Fibroblast of gingiva (primary cell): ENCODE measurements at regions not wholly inside any gene's neighbourhood (a gene's known extent, or its start where the extent isn't known, plus 50 kb on each side); places are given as distances from the start of the nearest gene placed in this dataset.

Source experiments
- DNase-seq: peaks from one replicate; pipeline ENCODE4 v3.0.0-alpha.2; 2011; ENCODE audit warnings: low read depth

- DNase-seq, result no peak
Observed at GRCh38 chr18:68104036-68104435, 587.5 kb upstream of the DSEL start.

- DNase-seq, result no peak
Observed at GRCh38 chr18:68103561-68103960, 587.0 kb upstream of the DSEL start.

- DNase-seq, result no peak
Observed at GRCh38 chr18:68102117-68102516, 585.6 kb upstream of the DSEL start.

DNA sequence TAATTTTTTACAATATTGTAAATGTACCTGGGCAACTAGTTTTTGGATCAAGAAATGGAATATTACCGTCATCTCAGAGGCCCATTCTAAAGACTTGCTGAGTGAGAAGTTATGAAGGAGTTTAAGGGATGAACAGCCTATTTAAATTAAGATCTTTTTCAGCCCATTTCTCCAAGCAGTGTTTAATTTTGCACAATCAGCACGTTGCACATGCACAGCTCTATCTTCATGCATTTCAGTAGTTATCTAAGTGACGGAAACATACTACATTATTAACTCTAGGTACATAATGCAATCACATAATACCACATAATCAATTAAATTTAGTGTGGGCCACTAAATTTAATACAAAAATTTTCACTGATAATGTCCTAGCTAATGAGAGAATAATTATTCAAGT, 582.1 kb upstream of the DSEL start:
- DNase-seq, result no peak

DNA sequence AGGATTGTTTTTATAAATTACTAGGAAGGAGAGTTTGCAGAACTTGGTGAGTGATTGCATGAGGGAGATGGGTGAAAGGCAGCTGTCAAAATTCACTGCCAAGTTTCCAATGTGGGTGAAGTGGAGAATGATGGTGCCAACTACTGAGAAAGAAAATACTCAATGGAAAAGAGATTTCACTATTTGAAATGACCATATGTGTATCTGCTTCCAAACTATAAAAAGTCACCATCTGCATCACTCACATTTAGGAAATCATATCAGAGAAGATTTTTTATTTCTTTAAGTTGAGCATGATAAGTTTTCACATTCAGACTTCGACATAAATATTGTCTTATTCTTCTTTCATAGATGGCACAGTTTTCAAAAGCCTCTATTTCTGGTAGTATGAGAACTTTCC, 570.0 kb upstream of the DSEL start:
- no peak for DNase-seq

GRCh38 chr18:68085251-68085650, 568.7 kb upstream of the DSEL start:
- no peak for DNase-seq

GRCh38 chr18:68083776-68084175, 567.3 kb upstream of the DSEL start:
- no peak for DNase-seq

GRCh38 chr18:68083131-68083530, 566.6 kb upstream of the DSEL start:
- DNase-seq, result peak; percentile 54

DNA sequence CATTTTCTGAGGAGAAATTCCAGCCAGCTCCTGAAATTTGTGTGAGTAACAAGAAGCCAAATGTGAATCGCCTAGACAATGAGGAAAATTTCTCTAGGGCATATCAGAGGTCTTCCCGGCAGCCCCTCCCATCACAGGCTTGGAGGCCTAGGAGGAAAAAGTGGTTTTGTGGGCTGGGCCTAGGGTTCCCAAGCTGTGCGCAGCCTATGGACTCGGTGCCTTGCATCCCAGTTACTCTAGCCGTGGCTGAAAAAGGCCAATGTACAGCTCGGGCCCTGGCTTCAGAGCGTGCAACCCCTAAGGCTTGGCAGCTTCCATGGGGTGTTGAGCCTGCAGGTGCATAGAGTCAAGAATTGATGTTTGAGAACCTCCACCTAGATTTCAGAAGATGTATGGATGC, 556.2 kb upstream of the DSEL start:
- no peak for DNase-seq

GRCh38 chr18:68060871-68061270, 544.4 kb upstream of the DSEL start:
- DNase-seq, result no peak

GRCh38 chr18:68056936-68057335, 540.4 kb upstream of the DSEL start:
- DNase-seq, result no peak

DNA sequence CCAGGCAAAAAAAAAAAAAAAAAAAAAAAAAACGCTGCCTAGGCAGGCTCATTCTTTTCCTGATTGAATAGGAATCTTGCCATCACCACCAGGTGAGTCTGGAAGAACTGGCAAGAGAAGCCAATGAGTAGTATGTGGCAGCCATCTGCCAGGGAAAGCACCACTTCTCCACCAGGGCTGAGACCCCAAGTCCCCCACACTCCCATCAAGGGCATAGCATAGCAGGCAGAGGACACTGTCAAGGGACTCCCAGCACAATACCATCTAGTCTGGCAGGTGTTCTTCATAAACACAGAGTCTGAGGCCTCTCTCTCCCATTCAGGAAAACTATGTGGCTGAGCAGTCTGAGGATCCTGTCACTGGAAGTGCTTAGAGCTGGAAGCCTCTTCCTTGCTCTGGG, 538.1 kb upstream of the DSEL start:
- DNase-seq, result no peak

DNA sequence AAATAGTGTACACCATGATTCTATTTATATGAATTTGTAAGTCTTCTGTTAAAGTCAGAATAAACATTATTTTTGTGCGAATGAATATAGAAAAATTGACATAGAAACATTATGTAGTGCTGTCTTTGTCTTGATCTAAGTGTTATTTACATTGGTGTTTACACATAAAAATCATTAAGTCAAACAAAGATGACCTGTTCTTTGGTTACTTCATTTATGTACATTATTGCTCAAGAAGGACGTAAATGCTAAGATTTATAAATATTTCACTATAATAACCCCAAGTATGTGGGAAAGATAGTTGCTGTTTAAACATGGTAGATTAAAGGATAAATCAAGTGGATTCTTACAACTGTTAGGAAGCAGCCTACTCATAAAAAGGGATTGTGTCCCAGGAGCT, 536.8 kb upstream of the DSEL start:
- no peak for DNase-seq

DNA sequence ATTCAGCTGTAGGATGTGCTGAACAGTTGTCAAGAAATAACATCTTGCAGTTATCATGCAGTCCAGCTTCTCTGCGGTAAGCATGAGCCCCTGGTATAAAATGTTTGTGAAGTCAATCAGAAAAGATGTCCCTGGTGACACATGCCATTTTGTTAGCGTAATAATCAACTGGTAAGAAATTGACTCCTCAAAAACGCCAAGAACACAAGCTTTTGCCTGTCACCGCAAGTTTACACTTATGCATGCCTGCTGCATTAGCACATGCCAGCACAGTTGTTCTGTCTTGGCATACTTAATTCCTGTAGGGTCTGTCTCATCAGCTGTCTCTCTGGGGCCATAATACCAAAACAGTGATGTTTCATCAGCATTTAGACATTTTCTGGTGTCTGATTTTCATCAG, 524.8 kb upstream of the DSEL start:
- peak; percentile 1 for DNase-seq

DNA sequence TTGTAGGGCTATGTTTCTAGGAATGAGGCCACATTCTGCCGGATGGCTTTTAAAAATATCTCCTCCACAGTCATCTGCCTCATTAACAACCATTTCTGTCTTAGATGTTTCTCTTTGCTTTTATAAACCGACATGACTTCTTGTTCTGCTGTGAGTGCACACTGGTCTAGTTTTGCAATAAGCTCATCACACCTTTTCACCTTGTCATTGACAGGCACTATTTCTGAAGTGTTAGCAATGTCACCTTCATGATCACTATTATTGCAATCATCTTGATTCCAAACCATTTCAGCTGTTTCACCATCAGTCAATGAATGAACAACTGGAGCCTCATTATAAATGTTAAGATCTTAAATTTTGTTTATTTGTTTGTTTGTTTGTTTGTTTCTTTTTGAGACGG, 523.7 kb upstream of the DSEL start:
- DNase-seq, result no peak

- peak; percentile 3 for DNase-seq
Observed at GRCh38 chr18:68035774-68036522, 519.4 kb upstream of the DSEL start.

DNA sequence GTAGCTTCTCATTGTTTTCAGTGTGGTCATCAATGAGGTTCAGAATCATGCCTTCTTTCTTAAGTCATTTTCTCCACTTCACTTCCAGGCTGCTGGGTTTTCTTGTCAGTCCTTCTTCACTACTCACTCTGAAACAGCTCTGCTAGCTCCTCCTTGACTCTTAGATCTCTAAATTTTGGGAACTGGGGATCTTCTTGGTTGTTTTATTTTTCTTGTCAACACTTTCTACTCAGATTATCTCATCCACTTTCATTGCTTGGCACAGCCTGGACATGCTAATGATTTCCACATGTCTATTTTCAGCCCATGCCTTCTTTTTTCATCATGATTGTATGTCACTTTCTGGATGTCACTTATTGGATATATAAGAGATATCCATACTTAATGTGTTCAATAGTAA, 517.8 kb upstream of the DSEL start:
- peak; percentile 46 for DNase-seq

GRCh38 chr18:68033466-68033865, 516.9 kb upstream of the DSEL start:
- DNase-seq, result no peak

GRCh38 chr18:68024716-68025115, 508.2 kb upstream of the DSEL start:
- peak; percentile 46 for DNase-seq

- no peak for DNase-seq
Observed at GRCh38 chr18:68017385-68017784, 500.9 kb upstream of the DSEL start.

GRCh38 chr18:67997496-67997895, 481.0 kb upstream of the DSEL start:
- DNase-seq, result no peak

- DNase-seq, result no peak
Observed at GRCh38 chr18:67995769-67996168, 479.2 kb upstream of the DSEL start.

- DNase-seq, result no peak
Observed at GRCh38 chr18:67980241-67980640, 463.7 kb upstream of the DSEL start.

DNA sequence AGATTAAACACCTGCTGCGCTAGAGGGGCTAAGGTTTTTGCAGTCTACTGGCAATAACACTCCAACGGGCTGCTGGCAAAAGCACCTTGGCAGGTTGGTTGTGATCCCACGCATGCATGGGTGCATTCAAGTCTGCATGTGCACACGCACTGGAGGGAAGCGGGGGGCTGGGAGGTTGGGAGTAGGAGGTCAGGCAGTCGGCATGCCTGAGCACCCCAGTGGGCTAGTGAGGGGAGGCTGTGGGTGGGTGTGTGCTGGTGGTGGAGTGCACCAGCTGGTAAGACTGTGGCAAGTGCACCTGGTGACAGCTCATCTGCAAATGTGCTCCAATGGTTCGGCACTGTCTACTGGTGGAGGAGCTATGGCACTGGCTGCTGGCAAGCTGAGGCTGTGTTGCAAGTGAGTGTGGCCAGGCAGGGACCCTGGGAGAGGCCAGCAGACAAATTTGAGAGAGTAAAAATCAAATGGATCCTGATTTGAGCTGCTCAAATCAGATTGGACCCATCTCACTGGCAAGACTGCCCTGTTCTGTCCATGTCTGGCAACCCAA, 460.6 kb upstream of the DSEL start:
- no peak for DNase-seq
